PC-9 (cell line): ENCODE measurements at regions not wholly inside any gene's neighbourhood (a gene's known extent, or its start where the extent isn't known, plus 50 kb on each side); places are given as distances from the start of the nearest gene placed in this dataset.

Experiments used
- BruUV-seq: library from RNA; stranded (reverse); fragments of 400-500 nt; replicated peaks from 2 replicates; lab custom pipeline; 2021; lab: Mats Ljungman, UMichigan
- CTCF ChIA-PET: fragments of 300-600 bp; sonication (Branson Sonifier 250); formaldehyde crosslinking; loops from one replicate; lab custom pipeline; 2022; ENCODE audit warnings: antibody characterized with exemption; lab: Charles Lee
- POLR2A ChIA-PET: fragments of 300-600 bp; sonication (Branson Sonifier 250); formaldehyde crosslinking; loops from one replicate; lab custom pipeline; 2022; ENCODE audit warnings: antibody characterized with exemption; ENCODE audit not compliant: unreplicated experiment; lab: Charles Lee
- DNase-seq, 2 experiments: peaks; one replicate each; pipeline versions ENCODE4 v3.0.0 to v3.0.0-alpha.2; 2015 to 2022; ENCODE audit warnings: mixed read lengths in 1 of 2
- H2AFZ ChIP-seq: fragments of 200-600 bp; sonication (generic); 2 replicates; pipeline ENCODE4 v1.8.1; 2017; ENCODE audit warnings: antibody characterized with exemption
- H3F3A ChIP-seq: fragments of 200-600 bp; sonication (generic); 2 replicates; pipeline ENCODE4 v1.8.1; 2017; ENCODE audit warnings: antibody characterized with exemption, mild to moderate bottlenecking, low read depth; ENCODE audit not compliant: insufficient read depth
- H3K27ac ChIP-seq: fragments of 200-600 bp; sonication (generic); 2 replicates; pipeline ENCODE4 v1.6.1; 2016; ENCODE audit warnings: mixed run types
- H3K27me3 ChIP-seq: fragments of 200-600 bp; sonication (generic); 2 replicates; pipeline ENCODE4 v1.6.1; 2016; ENCODE audit warnings: low read depth, mixed run types; ENCODE audit not compliant: insufficient read depth
- H3K36me3 ChIP-seq: fragments of 200-600 bp; sonication (generic); 2 replicates; pipeline ENCODE4 v1.6.1; 2016; ENCODE audit warnings: low read depth, mixed run types
- H3K4me1 ChIP-seq: fragments of 200-600 bp; sonication (generic); replicated peaks from 2 replicates; pipeline ENCODE4 v1.6.1; 2016; ENCODE audit warnings: mixed run types; ENCODE audit not compliant: insufficient read depth
- H3K4me2 ChIP-seq: fragments of 200-600 bp; sonication (generic); 2 replicates; pipeline ENCODE4 v1.6.1; 2017; ENCODE audit warnings: mixed run types
- H3K4me3 ChIP-seq: fragments of 200-600 bp; sonication (generic); 2 replicates; pipeline ENCODE4 v1.6.1; 2016; ENCODE audit warnings: mixed run types
- H3K79me2 ChIP-seq: fragments of 200-600 bp; sonication (generic); 2 replicates; pipeline ENCODE4 v1.6.1; 2017; ENCODE audit warnings: low read depth, mixed run types
- H3K9me2 ChIP-seq: fragments of 200-600 bp; sonication (generic); 2 replicates; pipeline ENCODE4 v1.8.1; 2017; ENCODE audit warnings: mild to moderate bottlenecking; ENCODE audit not compliant: insufficient read depth
- H3K9me3 ChIP-seq: fragments of 200-600 bp; sonication (generic); 2 replicates; pipeline ENCODE4 v1.8.1; 2016; ENCODE audit warnings: low read depth; ENCODE audit not compliant: insufficient read depth
- H4K20me1 ChIP-seq: fragments of 200-600 bp; sonication (generic); 2 replicates; pipeline ENCODE4 v1.8.1; 2017; ENCODE audit not compliant: insufficient read depth
- EZH2 ChIP-seq: fragments of 200-600 bp; sonication (generic); IDR thresholded peaks from 2 replicates; pipeline ENCODE4 v1.8.0; 2017; ENCODE audit warnings: antibody characterized with exemption, low read depth
- intact Hi-C: fragments of 100-400 bp; cut with micrococcal nuclease; formaldehyde crosslinking; loops from one replicate; pipeline ENCODE4 v1.10.0; 2022; ENCODE audit not compliant: unreplicated experiment
- TF ChIP-seq, protein P1 (sequence below): fragments of 200-600 bp; sonication (generic); conservative IDR thresholded peaks from 2 replicates; pipeline ENCODE4 v1.6.1; 2017; ENCODE audit warnings: mixed run types, antibody characterized with exemption, mild to moderate bottlenecking, moderate library complexity

DNA sequence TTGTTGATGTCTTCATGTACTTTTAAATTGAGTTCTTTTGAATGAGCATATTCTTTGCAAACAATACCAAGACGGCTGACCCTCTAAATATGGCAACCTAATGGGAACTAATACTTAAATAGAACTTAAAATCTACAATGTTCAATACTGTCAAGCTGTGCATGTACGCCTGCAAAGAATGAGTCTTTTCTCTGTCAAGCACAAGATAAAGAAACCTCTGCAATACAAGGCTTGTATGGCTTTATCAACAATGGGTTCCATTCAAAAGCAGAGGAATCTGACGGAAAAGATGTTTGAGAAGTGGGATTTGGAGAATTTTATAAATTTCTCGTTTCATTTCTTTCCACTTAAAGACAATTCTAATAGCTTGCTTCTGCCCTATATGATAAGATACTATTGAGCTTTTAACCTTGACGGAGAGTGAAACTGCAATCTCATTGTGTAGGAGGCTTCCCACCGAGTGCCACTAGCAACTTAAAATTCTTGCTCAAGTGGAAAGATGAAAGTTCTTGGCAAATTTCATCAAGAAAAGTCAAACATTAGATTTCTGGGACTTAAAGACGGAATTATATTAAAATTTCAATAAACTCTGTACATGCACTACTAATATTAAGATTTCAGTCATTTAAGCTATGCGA, 119.8 kb downstream of the RGS21 start:
- H3K27ac ChIP-seq, result no peak overlapping the region

DNA sequence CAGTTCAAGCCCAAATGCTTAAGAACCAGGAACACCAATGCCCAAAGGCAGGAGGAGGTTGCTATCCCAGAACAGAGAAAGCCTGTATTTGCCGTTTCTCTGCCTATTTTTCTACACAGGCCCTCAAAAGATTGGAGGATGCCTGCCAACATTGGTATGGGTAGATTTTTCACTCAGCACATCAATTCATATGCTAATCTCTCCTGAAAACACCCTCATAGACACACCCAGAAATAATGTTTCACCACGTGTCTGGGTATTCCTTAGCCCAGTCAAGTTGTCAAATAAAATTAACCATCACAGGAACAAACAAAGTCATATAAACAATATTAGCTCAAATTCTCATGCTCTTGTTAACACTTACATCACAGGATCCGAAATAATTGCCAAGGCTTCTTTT, 121.9 kb downstream of the RGS21 start:
- H3K9me3 ChIP-seq, result 0 out of 2 replicates have a peak, but pooled peaks cover 3% of the 10 kb centered on the region
- H3K27ac ChIP-seq, result no peak overlapping the region
- TF ChIP-seq, protein P1, sequence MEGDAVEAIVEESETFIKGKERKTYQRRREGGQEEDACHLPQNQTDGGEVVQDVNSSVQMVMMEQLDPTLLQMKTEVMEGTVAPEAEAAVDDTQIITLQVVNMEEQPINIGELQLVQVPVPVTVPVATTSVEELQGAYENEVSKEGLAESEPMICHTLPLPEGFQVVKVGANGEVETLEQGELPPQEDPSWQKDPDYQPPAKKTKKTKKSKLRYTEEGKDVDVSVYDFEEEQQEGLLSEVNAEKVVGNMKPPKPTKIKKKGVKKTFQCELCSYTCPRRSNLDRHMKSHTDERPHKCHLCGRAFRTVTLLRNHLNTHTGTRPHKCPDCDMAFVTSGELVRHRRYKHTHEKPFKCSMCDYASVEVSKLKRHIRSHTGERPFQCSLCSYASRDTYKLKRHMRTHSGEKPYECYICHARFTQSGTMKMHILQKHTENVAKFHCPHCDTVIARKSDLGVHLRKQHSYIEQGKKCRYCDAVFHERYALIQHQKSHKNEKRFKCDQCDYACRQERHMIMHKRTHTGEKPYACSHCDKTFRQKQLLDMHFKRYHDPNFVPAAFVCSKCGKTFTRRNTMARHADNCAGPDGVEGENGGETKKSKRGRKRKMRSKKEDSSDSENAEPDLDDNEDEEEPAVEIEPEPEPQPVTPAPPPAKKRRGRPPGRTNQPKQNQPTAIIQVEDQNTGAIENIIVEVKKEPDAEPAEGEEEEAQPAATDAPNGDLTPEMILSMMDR, result no peak
- no peak for TF ChIP-seq EZH2
- no peak for DNase-seq
- H4K20me1 ChIP-seq, result no peaks in the 10 kb centered on the region
- H3K36me3 ChIP-seq, result no peaks in the 10 kb centered on the region
- no peak overlapping the region for H3K4me3 ChIP-seq
- no peaks in the 10 kb centered on the region; the same call in 1 of the 2 replicates for H3K4me1 ChIP-seq
- H2AFZ ChIP-seq, result no peak overlapping the region
- no peak overlapping the region for H3K4me2 ChIP-seq
- H3K9me2 ChIP-seq, result no peaks in the 10 kb centered on the region
- H3K79me2 ChIP-seq, result no peaks in the 10 kb centered on the region
- no peaks in the 10 kb centered on the region for H3F3A ChIP-seq
- no TSS peak for BruUV-seq
- intact Hi-C loops, result no loop called here
- H3K27me3 ChIP-seq, result no peaks in the 10 kb centered on the region
- ChIA-PET CTCF (no interaction called here), POLR2A (no interaction called here)

More for the DNA sequence above, 119.8 kb downstream of the RGS21 start:
- H3K9me2 ChIP-seq, result no peaks in the 10 kb centered on the region
- no peaks in the 10 kb centered on the region for H3K27me3 ChIP-seq
- ChIA-PET POLR2A (no interaction called here), CTCF (no interaction called here)
- no peak overlapping the region for H3K4me2 ChIP-seq
- no peak overlapping the region for H2AFZ ChIP-seq
- no peak overlapping the region for H3K4me3 ChIP-seq
- TF ChIP-seq, protein P1, result no peak
- TF ChIP-seq EZH2, result no peak
- no peaks in the 10 kb centered on the region for H3K79me2 ChIP-seq
- no peaks in the 10 kb centered on the region for H3K36me3 ChIP-seq
- intact Hi-C loops, result no loop called here
- no peaks in the 10 kb centered on the region; the same call in 1 of the 2 replicates for H3K4me1 ChIP-seq
- no peaks in the 10 kb centered on the region for H4K20me1 ChIP-seq
- no TSS peak for BruUV-seq
- no peak for DNase-seq
- no peaks in the 10 kb centered on the region for H3F3A ChIP-seq
- H3K9me3 ChIP-seq, result 0 out of 2 replicates have a peak, but pooled peaks cover 3% of the 10 kb centered on the region

DNA sequence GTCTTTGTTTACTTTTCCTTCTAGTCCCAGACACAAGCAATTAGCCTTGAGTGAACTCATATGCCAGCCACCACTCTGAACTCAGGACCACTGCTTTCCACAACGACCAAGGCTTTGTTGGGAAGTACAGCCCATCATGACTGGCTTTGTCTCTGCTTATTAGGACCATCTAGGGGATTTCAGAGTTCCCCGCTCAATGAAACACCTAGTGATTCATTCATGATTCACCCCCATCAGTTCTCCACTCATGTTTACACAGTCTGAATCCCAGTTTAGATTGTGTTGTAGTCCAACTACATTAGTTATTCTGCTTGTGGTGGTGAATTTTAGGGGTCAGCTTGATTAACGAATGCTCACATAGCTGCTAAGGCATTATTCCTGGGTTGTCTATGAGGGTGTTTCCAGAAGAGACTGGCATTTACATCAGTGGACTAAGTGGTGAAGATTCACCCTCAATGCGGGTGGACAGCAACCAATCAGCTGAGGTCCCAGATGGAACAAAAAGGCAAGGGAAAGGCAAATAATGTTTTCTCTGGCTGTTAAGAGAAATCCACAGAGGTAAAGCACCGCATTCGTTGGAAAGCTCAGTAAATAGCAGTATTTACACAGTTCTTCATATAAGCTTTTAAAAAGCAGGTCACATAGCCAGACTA, 122.7 kb downstream of the RGS21 start:
- intact Hi-C loops, result no loop called here

More for the DNA sequence above, 122.7 kb downstream of the RGS21 start:
- H2AFZ ChIP-seq, result no peak overlapping the region
- H3K27me3 ChIP-seq, result no peaks in the 10 kb centered on the region
- no peaks in the 10 kb centered on the region for H3K79me2 ChIP-seq
- TF ChIP-seq, protein P1, result no peak
- TF ChIP-seq EZH2, result no peak
- ChIA-PET CTCF (no interaction called here), POLR2A (no interaction called here)
- BruUV-seq, result no TSS peak
- H3K4me2 ChIP-seq, result no peak overlapping the region
- H3K4me1 ChIP-seq, result no peaks in the 10 kb centered on the region; the same call in 1 of the 2 replicates
- H3F3A ChIP-seq, result no peaks in the 10 kb centered on the region
- no peaks in the 10 kb centered on the region for H3K9me2 ChIP-seq
- H3K27ac ChIP-seq, result no peak overlapping the region
- 0 out of 2 replicates have a peak, but pooled peaks cover 3% of the 10 kb centered on the region for H3K9me3 ChIP-seq
- H4K20me1 ChIP-seq, result no peaks in the 10 kb centered on the region
- H3K36me3 ChIP-seq, result no peaks in the 10 kb centered on the region
- DNase-seq, result no peak
- H3K4me3 ChIP-seq, result no peak overlapping the region
